ENCODE measurements at regions not wholly inside any gene's neighbourhood (a gene's known extent, or its start where the extent isn't known, plus 50 kb on each side); places are given as distances from the start of the nearest gene placed in this dataset.

- DNase-seq, result no peak
- no peak for ATAC-seq
Measured at GRCh38 chr6:40265615-40266014, 321.5 kb downstream of the LRFN2 start.

GRCh38 chr6:40263970-40264369 lies 323.2 kb downstream of the LRFN2 start:
- no peak for ATAC-seq

GRCh38 chr6:40262363-40262762 lies 324.8 kb downstream of the LRFN2 start:
- ATAC-seq, result no peak
- no peak for DNase-seq

More at GRCh38 chr6:40263970-40264369, 323.2 kb downstream of the LRFN2 start:
- no peak for DNase-seq

- DNase-seq, result no peak
- no peak for ATAC-seq
Measured at GRCh38 chr6:40258531-40258930, 324.3 kb upstream of the MOCS1 start.

- DNase-seq (no peak), ATAC-seq (no peak)
Measured at GRCh38 chr6:40256831-40257230, 322.6 kb upstream of the MOCS1 start.

GRCh38 chr6:40256224-40256623 lies 322.0 kb upstream of the MOCS1 start:
- ATAC-seq, result no peak
- no peak for DNase-seq

- ATAC-seq (no peak), DNase-seq (no peak)
Measured at GRCh38 chr6:40253420-40253819, 319.2 kb upstream of the MOCS1 start.

- no peak for DNase-seq
- ATAC-seq, result peak; percentile 16
Measured at GRCh38 chr6:40252531-40253258, 318.4 kb upstream of the MOCS1 start.

- DNase-seq, result no peak
- no peak for ATAC-seq
Measured at GRCh38 chr6:40251637-40252300, 317.5 kb upstream of the MOCS1 start.

- no peak for ATAC-seq
- DNase-seq, result no peak
Measured at GRCh38 chr6:40249935-40250334, 315.7 kb upstream of the MOCS1 start.

- no peak for DNase-seq
- ATAC-seq, result no peak
Measured at GRCh38 chr6:40247516-40248115, 313.4 kb upstream of the MOCS1 start.

GRCh38 chr6:40244699-40245098 lies 310.4 kb upstream of the MOCS1 start:
- DNase-seq (no peak), ATAC-seq (no peak)

- DNase-seq, result no peak
- no peak for ATAC-seq
Measured at GRCh38 chr6:40232698-40233097, 298.4 kb upstream of the MOCS1 start.

- DNase-seq (no peak), ATAC-seq (no peak)
Measured at GRCh38 chr6:40227735-40228134, 293.5 kb upstream of the MOCS1 start.

GRCh38 chr6:40222354-40222753 lies 288.1 kb upstream of the MOCS1 start:
- DNase-seq (no peak), ATAC-seq (no peak)

- ATAC-seq, result no peak
- DNase-seq, result no peak
Measured at GRCh38 chr6:40219799-40220198, 285.5 kb upstream of the MOCS1 start.

- ATAC-seq (no peak), DNase-seq (no peak)
Measured at GRCh38 chr6:40210628-40211056, 276.4 kb upstream of the MOCS1 start.

- DNase-seq (no peak), ATAC-seq (no peak)
Measured at GRCh38 chr6:40205801-40206200, 271.5 kb upstream of the MOCS1 start.

GRCh38 chr6:40205004-40205403 lies 270.7 kb upstream of the MOCS1 start:
- ATAC-seq (no peak), DNase-seq (no peak)

- ATAC-seq (no peak), DNase-seq (no peak)
Measured at GRCh38 chr6:40197371-40197770, 263.1 kb upstream of the MOCS1 start.

- ATAC-seq (no peak), DNase-seq (no peak)
Measured at GRCh38 chr6:40196135-40196518, 261.9 kb upstream of the MOCS1 start.

- no peak for ATAC-seq
- DNase-seq, result no peak
Measured at GRCh38 chr6:40195428-40196134, 261.3 kb upstream of the MOCS1 start.

Measured in stimulated activated naive CD8-positive, alpha-beta T cell treated with anti-CD3 and anti-CD28 coated beads, Interleukin-15, Interleukin-2, amounts not matched to agents 100 U/mL and 50 U/mL, for 24 hours (primary cell).